ENCODE measurements at regions not wholly inside any gene's neighbourhood (a gene's known extent, or its start where the extent isn't known, plus 50 kb on each side); places are given as distances from the start of the nearest gene placed in this dataset.
"Not testable (repeated sequence)": the region's sequence is repeated elsewhere in the genome, so short reads cannot be mapped to it uniquely, and the experiment has no call there.

- no peak for DNase-seq
Observed at GRCh38 chr3:132987396-132987795, 50.8 kb upstream of the TMEM108 start.

- DNase-seq: no peak
Observed at GRCh38 chr3:132984181-132984580, 54.0 kb upstream of the TMEM108 start.

GRCh38 chr3:132983143-132983770 lies 54.9 kb upstream of the TMEM108 start:
- DNase-seq: no peak

GRCh38 chr3:132981719-132982118 lies 56.5 kb upstream of the TMEM108 start:
- DNase-seq: no peak

GRCh38 chr3:132980102-132980501 lies 58.1 kb upstream of the TMEM108 start:
- no peak for DNase-seq

- no peak for DNase-seq
Observed at GRCh38 chr3:132979606-132980005, 58.6 kb upstream of the TMEM108 start.

GRCh38 chr3:132978946-132979345 lies 59.2 kb upstream of the TMEM108 start:
- DNase-seq: not testable (repeated sequence)

- no peak for DNase-seq
Observed at GRCh38 chr3:132978464-132978863, 59.7 kb upstream of the TMEM108 start.

GRCh38 chr3:132974097-132974496 lies 64.1 kb upstream of the TMEM108 start:
- no peak for DNase-seq

- DNase-seq: no peak
Observed at GRCh38 chr3:132973441-132973840, 64.8 kb upstream of the TMEM108 start.

- no peak for DNase-seq
Observed at GRCh38 chr3:132972333-132972732, 65.9 kb upstream of the TMEM108 start.

- no peak for DNase-seq
Observed at GRCh38 chr3:132966374-132966773, 71.8 kb upstream of the TMEM108 start.

- DNase-seq: no peak
Observed at GRCh38 chr3:132964266-132964665, 73.9 kb upstream of the TMEM108 start.

- no peak for DNase-seq
Observed at GRCh38 chr3:132963786-132964185, 74.4 kb upstream of the TMEM108 start.

- DNase-seq: no peak
Observed at GRCh38 chr3:132961991-132962390, 76.2 kb upstream of the TMEM108 start.

- DNase-seq: no peak
Observed at GRCh38 chr3:132953683-132954082, 84.5 kb upstream of the TMEM108 start.

- DNase-seq: no peak
Observed at GRCh38 chr3:132927896-132928295, 110.3 kb upstream of the TMEM108 start.

GRCh38 chr3:132926098-132926497 lies 112.1 kb upstream of the TMEM108 start:
- DNase-seq: no peak

GRCh38 chr3:132925256-132925930 lies 112.8 kb upstream of the TMEM108 start:
- no peak for DNase-seq

GRCh38 chr3:132916096-132916495 lies 122.1 kb upstream of the TMEM108 start:
- no peak for DNase-seq

GRCh38 chr3:132912416-132912753 lies 125.8 kb upstream of the TMEM108 start:
- no peak for DNase-seq

- no peak for DNase-seq
Observed at GRCh38 chr3:132911741-132912415, 126.3 kb upstream of the TMEM108 start.

- DNase-seq: no peak
Observed at GRCh38 chr3:132907293-132907692, 130.9 kb upstream of the TMEM108 start.

GRCh38 chr3:132900481-132900880 lies 137.7 kb upstream of the TMEM108 start:
- no peak for DNase-seq
